Uterus (tissue), 2 donors: ENCODE measurements at regions not wholly inside any gene's neighbourhood (a gene's known extent, or its start where the extent isn't known, plus 50 kb on each side); places are given as distances from the start of the nearest gene placed in this dataset.

ENCODE experiments used
- CTCF ChIP-seq, 4 experiments: fragments of 200-600 bp in 2 of 4; fragments of 450-650 bp in 2 of 4; sonication (generic) in 2 of 4; IDR thresholded peaks; one replicate each; pipeline ENCODE4 v1.5.1; 2016 to 2019; ENCODE audit warnings: antibody characterized with exemption in 4 of 4, mild to moderate bottlenecking in 2 of 4, moderate library complexity in 1 of 4
- POLR2A ChIP-seq, 2 donors: fragments of 450-650 bp; IDR thresholded peaks; one replicate each; pipeline ENCODE4 v1.6.1; 2016; ENCODE audit warnings: antibody characterized with exemption in 2 of 2, mild to moderate bottlenecking in 1 of 2, moderate library complexity in 1 of 2

- TF ChIP-seq CTCF (IDR thresholded peaks at IDR 0.05) (no peak), POLR2A (IDR thresholded peaks at IDR 0.05) (no peak)
Measured at GRCh38 chr2:239506961-239507360, 106.1 kb upstream of the HDAC4 start.
